ENCODE measurements at regions not wholly inside any gene's neighbourhood (a gene's known extent, or its start where the extent isn't known, plus 50 kb on each side); places are given as distances from the start of the nearest gene placed in this dataset.

GRCh38 chr6:167557675-167558074, 232.8 kb downstream of the TTLL2 start (continued):
- TF ChIP-seq PCBP2 (IDR thresholded peaks at IDR 0.05; ENCODE audit: low read depth, low read length, poor library complexity, severe bottlenecking) (no peak), FUS (optimal IDR thresholded peaks at IDR 0.05; ENCODE audit: low read depth, low read length) (no peak)
- TF ChIP-seq, protein P1, sequence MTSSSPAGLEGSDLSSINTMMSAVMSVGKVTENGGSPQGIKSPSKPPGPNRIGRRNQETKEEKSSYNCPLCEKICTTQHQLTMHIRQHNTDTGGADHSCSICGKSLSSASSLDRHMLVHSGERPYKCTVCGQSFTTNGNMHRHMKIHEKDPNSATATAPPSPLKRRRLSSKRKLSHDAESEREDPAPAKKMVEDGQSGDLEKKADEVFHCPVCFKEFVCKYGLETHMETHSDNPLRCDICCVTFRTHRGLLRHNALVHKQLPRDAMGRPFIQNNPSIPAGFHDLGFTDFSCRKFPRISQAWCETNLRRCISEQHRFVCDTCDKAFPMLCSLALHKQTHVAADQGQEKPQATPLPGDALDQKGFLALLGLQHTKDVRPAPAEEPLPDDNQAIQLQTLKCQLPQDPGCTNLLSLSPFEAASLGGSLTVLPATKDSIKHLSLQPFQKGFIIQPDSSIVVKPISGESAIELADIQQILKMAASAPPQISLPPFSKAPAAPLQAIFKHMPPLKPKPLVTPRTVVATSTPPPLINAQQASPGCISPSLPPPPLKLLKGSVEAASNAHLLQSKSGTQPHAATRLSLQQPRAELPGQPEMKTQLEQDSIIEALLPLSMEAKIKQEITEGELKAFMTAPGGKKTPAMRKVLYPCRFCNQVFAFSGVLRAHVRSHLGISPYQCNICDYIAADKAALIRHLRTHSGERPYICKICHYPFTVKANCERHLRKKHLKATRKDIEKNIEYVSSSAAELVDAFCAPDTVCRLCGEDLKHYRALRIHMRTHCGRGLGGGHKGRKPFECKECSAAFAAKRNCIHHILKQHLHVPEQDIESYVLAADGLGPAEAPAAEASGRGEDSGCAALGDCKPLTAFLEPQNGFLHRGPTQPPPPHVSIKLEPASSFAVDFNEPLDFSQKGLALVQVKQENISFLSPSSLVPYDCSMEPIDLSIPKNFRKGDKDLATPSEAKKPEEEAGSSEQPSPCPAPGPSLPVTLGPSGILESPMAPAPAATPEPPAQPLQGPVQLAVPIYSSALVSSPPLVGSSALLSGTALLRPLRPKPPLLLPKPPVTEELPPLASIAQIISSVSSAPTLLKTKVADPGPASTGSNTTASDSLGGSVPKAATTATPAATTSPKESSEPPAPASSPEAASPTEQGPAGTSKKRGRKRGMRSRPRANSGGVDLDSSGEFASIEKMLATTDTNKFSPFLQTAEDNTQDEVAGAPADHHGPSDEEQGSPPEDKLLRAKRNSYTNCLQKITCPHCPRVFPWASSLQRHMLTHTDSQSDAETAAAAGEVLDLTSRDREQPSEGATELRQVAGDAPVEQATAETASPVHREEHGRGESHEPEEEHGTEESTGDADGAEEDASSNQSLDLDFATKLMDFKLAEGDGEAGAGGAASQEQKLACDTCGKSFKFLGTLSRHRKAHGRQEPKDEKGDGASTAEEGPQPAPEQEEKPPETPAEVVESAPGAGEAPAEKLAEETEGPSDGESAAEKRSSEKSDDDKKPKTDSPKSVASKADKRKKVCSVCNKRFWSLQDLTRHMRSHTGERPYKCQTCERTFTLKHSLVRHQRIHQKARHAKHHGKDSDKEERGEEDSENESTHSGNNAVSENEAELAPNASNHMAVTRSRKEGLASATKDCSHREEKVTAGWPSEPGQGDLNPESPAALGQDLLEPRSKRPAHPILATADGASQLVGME (CRISPR knock-in tag; IDR thresholded peaks at IDR 0.05), result no peak
